ENCODE measurements at regions not wholly inside any gene's neighbourhood (a gene's known extent, or its start where the extent isn't known, plus 50 kb on each side); places are given as distances from the start of the nearest gene placed in this dataset.

DNA sequence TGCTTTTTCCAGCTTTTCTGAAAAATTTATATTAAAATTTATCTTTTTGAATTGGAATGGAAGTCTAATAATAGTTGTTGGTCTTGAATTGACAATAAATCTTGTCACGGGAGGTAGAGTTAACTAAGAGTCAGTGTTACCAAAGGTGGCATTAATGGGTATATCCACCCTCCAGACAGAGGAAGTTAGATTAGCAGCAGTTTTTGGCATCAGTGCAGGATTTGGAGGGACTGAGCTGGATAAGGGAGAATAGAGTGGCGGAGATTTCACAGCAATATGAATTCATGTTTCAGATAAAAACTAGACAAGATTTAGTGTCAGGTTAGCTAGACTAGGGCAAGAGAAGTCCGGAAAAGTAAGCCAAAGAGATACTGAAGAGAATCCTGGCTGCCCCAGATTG lies 201.3 kb upstream of the ZBTB20 start:
- TF ChIP-seq, protein P1, sequence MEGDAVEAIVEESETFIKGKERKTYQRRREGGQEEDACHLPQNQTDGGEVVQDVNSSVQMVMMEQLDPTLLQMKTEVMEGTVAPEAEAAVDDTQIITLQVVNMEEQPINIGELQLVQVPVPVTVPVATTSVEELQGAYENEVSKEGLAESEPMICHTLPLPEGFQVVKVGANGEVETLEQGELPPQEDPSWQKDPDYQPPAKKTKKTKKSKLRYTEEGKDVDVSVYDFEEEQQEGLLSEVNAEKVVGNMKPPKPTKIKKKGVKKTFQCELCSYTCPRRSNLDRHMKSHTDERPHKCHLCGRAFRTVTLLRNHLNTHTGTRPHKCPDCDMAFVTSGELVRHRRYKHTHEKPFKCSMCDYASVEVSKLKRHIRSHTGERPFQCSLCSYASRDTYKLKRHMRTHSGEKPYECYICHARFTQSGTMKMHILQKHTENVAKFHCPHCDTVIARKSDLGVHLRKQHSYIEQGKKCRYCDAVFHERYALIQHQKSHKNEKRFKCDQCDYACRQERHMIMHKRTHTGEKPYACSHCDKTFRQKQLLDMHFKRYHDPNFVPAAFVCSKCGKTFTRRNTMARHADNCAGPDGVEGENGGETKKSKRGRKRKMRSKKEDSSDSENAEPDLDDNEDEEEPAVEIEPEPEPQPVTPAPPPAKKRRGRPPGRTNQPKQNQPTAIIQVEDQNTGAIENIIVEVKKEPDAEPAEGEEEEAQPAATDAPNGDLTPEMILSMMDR (IDR thresholded peaks at IDR 0.05; ENCODE audit: insufficient read depth, missing control alignments): no peak
- DNase-seq (ENCODE audit: insufficient read length, low spot score): no peak
- no peak for FAIRE-seq

DNA sequence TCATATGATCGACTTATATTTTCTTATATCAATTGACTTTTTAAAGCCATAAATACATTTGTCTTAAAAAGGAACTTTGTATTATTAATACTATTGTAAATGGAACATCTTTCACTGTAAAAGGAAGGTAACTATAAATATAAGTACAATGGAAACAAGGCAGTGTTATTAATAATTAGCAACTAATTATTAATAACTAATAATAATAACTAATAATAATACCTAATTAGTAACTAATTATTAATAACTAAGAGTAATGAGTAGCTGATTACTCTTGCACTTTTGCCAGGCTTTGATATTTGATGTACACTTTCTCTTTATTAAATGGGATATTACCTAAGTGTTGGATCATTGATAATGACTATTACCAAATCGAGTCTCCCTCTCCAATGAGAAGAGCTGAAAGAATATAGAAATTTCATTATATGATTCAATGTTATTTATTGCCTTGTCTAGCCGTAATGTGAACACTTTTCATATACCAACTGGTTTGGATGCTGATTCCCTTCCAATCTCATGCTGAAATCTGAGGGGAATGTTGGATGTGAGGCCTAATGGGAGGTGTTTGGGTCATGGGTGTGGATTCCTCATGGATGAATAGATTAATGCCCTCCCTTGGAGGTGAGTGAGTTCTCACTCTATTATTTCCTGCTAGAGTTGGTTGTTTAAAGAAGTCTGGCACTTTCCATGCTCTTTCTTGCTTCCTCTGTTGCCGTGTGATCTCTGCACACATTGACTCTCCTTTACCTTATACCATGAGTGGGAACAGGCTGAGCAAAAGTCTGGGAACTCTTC lies 202.1 kb upstream of the ZBTB20 start:
- FAIRE-seq: no peak
- TF ChIP-seq, protein P1 (IDR thresholded peaks at IDR 0.05; ENCODE audit: insufficient read depth, missing control alignments): no peak
- no peak for DNase-seq (ENCODE audit: insufficient read length, low spot score)

DNA sequence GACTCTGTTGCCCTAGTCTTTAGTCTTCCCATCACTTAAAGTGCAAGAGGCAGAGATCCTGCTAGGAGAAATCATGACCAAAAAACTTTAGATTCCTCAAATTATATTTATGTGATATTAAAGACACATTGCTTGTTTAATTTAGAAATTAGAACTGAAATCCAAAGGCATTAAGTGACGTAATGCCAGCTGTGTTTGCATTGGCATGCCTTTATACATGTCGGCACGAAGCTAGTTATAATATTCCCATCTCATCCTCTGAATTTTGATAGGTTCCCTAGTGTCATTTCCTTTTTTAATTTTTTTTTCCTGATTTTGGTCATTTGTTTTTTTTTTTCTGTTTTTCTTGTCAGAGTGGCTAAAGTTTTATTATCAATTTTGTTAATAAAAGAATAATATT lies 203.5 kb upstream of the ZBTB20 start:
- no peak for DNase-seq (ENCODE audit: insufficient read length, low spot score)
- FAIRE-seq: no peak
- TF ChIP-seq, protein P1 (IDR thresholded peaks at IDR 0.05; ENCODE audit: insufficient read depth, missing control alignments): no peak

DNA sequence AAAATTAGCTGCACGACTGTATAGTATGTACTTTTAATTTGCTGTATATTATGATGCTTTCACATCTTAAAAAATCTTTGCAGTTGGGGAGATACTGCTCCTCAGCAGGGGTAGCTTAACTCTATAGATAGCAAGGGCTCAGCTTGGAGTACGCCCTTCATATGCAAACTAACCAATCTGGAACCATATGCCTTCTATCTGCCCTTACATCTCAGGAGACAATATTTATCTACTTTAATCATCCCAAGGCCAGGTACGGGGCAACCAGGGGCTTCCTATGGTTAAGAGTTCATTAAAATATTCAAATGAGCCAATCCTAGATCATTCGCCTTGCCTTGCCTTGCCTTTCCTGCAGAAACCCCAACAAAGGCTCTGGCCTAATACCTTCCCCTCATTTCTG lies 204.1 kb upstream of the ZBTB20 start:
- DNase-seq (ENCODE audit: insufficient read length, low spot score) (no peak), FAIRE-seq (no peak)
- TF ChIP-seq, protein P1 (IDR thresholded peaks at IDR 0.05; ENCODE audit: insufficient read depth, missing control alignments): no peak

DNA sequence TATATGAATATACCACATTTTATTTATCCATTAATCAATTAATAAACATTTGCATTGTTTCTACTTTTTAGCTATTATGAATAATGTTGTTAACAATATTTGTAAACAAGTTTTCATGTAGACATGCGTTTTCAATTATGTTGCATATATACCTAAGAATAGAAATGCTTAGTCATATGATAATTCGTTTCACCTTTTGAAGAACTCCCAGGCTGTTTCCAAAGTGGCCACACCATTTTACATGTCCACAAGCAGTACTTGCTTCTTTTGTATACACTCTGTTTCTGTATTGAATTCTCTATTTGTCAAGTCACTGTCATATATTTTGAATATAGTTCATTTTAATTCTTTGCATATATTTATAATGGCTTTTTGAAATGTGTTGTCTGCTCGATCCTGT lies 206.9 kb upstream of the ZBTB20 start:
- FAIRE-seq (no peak), DNase-seq (ENCODE audit: insufficient read length, low spot score) (no peak)
- TF ChIP-seq, protein P1 (IDR thresholded peaks at IDR 0.05; ENCODE audit: insufficient read depth, missing control alignments): no peak

DNA sequence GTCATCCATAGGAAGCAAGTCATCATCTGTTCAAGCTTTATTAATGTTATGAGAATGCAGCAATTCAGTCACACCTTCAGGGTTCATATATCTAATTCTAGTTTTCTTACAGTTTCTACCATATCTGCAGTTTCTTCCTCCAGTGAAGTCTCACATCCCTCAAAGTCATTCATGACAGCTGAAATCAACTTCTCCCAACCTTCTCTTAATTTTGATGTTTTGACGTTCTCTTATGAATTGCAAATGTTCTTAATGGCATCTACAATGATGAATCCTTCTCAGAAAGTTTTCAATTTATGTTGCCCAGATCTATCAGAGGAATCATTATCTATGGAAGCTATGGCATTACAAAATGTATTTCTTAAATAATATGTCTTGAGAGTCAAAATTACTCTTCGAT lies 210.4 kb upstream of the ZBTB20 start:
- TF ChIP-seq, protein P1 (IDR thresholded peaks at IDR 0.05; ENCODE audit: insufficient read depth, missing control alignments): no peak
- FAIRE-seq: no peak
- no peak for DNase-seq (ENCODE audit: insufficient read length, low spot score)

DNA sequence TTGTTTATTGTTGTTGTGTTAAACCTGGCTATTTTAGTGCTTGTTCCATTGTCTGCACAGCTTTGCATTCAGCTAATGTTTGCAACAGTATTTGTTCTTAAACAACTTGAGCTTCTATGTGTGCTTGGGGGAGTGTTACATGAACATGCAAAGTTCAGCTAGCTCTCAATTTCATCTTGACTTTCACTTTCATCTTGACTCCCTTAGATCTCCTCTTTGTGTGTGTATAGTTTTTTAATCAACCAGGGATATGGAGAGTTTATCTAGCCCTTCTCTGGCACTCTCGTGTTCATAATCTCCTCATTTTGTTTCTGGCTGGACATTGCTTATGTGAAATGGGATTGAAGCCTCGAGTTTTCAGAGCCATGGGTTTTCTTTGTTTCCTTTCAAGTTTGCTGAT lies 212.4 kb upstream of the ZBTB20 start:
- no peak for DNase-seq (ENCODE audit: insufficient read length, low spot score)
- TF ChIP-seq, protein P1 (IDR thresholded peaks at IDR 0.05; ENCODE audit: insufficient read depth, missing control alignments): no peak
- no peak for FAIRE-seq

All from D721Med (cell line).